GM18502 (cell line): ENCODE measurements at regions not wholly inside any gene's neighbourhood (a gene's known extent, or its start where the extent isn't known, plus 50 kb on each side); places are given as distances from the start of the nearest gene placed in this dataset.
"Not testable (repeated sequence)": the region's sequence is repeated elsewhere in the genome, so short reads cannot be mapped to it uniquely, and the experiment has no call there.

ENCODE experiments used
- ATAC-seq: cut with Tn5 transposase; IDR thresholded peaks from one replicate; pipeline ENCODE4 v1.9.1; 2021; ENCODE audit warnings: mild to moderate bottlenecking; ENCODE audit not compliant: unreplicated experiment, poor library complexity

GRCh38 chrX:31014474-31014873, 57.4 kb downstream of the FTHL17 start:
- ATAC-seq, result not testable (repeated sequence)

GRCh38 chrX:31012509-31013025, 59.3 kb downstream of the FTHL17 start:
- no peak for ATAC-seq

GRCh38 chrX:31007321-31007720, 64.5 kb downstream of the FTHL17 start:
- no peak for ATAC-seq

GRCh38 chrX:31006027-31006426, 65.8 kb downstream of the FTHL17 start:
- no peak for ATAC-seq

GRCh38 chrX:30997411-30997810, 74.4 kb downstream of the FTHL17 start:
- no peak for ATAC-seq

GRCh38 chrX:30995705-30996104, 76.1 kb downstream of the FTHL17 start:
- ATAC-seq, result no peak

GRCh38 chrX:30995060-30995700, 76.7 kb downstream of the FTHL17 start:
- no peak for ATAC-seq

GRCh38 chrX:30994018-30994417, 77.8 kb downstream of the FTHL17 start:
- not testable (repeated sequence) for ATAC-seq

- no peak for ATAC-seq
Observed at GRCh38 chrX:30992381-30992904, 79.4 kb downstream of the FTHL17 start.

- ATAC-seq, result no peak
Observed at GRCh38 chrX:30990361-30990760, 81.5 kb downstream of the FTHL17 start.

- no peak for ATAC-seq
Observed at GRCh38 chrX:30982467-30982866, 89.4 kb downstream of the FTHL17 start.

GRCh38 chrX:30981968-30982367, 89.9 kb downstream of the FTHL17 start:
- no peak for ATAC-seq

- ATAC-seq, result no peak
Observed at GRCh38 chrX:30979271-30979670, 90.2 kb upstream of the TAB3 start.

GRCh38 chrX:30975467-30975866, 86.4 kb upstream of the TAB3 start:
- ATAC-seq, result no peak

GRCh38 chrX:30973784-30974427, 84.9 kb upstream of the TAB3 start:
- ATAC-seq, result no peak

- ATAC-seq, result peak; percentile 98
Observed at GRCh38 chrX:30971774-30972603, 82.9 kb upstream of the TAB3 start.

GRCh38 chrX:30967516-30967915, 78.5 kb upstream of the TAB3 start:
- ATAC-seq, result no peak

- no peak for ATAC-seq
Observed at GRCh38 chrX:30965767-30966166, 76.7 kb upstream of the TAB3 start.

- no peak for ATAC-seq
Observed at GRCh38 chrX:30961387-30962174, 72.5 kb upstream of the TAB3 start.

GRCh38 chrX:30957753-30958152, 68.7 kb upstream of the TAB3 start:
- ATAC-seq, result no peak
